SH-SY5Y (cell line): ENCODE measurements at regions not wholly inside any gene's neighbourhood (a gene's known extent, or its start where the extent isn't known, plus 50 kb on each side); places are given as distances from the start of the nearest gene placed in this dataset.

Experiments used
- GATA2 ChIP-seq: IDR thresholded peaks from 2 replicates; pipeline ENCODE4 v1.6.1; 2011; ENCODE audit warnings: mild to moderate bottlenecking, low read depth, low read length
- GATA3 ChIP-seq: IDR thresholded peaks from 2 replicates; pipeline ENCODE4 v1.6.1; 2011; ENCODE audit warnings: low read depth, mild to moderate bottlenecking, low read length, moderate library complexity

DNA sequence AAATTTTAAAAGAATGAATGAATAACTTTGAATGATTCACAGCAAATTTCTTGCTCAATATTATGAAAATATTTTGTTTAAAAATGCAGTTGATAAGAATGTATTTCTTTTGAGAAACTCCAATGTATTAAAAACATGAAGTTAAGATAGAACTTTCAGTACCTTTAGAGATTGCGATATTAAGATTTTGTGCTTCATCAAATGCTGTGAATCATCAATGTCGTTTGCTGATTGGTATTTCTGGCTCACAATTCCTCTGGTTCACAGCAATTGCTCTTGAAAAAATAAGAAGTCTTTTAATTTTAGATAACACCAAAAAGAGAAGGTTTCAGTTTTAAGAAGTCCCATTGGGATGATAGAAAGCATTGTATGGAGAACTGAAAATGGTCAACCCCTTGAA lies 228.7 kb downstream of the IKZF2 start:
- no peak for TF ChIP-seq GATA3
- no peak for TF ChIP-seq GATA2
